ENCODE measurements at regions not wholly inside any gene's neighbourhood (a gene's known extent, or its start where the extent isn't known, plus 50 kb on each side); places are given as distances from the start of the nearest gene placed in this dataset.

GRCh38 chr13:26838821-26839220 is 78.2 kb upstream of the GPR12 start:
- no peak for TF ChIP-seq CTCF (IDR thresholded peaks at IDR 0.05; ENCODE audit: unreplicated experiment)
- no peaks in the 10 kb centered on the region for H3K4me1 Mint-ChIP-seq (ENCODE audit: low read depth, unreplicated experiment)
- intact Hi-C loops (cut with micrococcal nuclease; ENCODE audit: unreplicated experiment), result no loop called here
- CTCF ChIA-PET, result no interaction called here
- H3K27me3 Mint-ChIP-seq (ENCODE audit: unreplicated experiment), result peaks cover 75% of the 10 kb centered on the region
- no peak for DNase-seq
- H3K9me3 Mint-ChIP-seq (ENCODE audit: low read depth, unreplicated experiment), result no peaks in the 10 kb centered on the region
- H3K36me3 Mint-ChIP-seq (ENCODE audit: insufficient read depth, unreplicated experiment), result no peaks in the 10 kb centered on the region
- H3K4me3 Mint-ChIP-seq (ENCODE audit: low read depth, unreplicated experiment), result no peak overlapping the region
- no peak overlapping the region for H3K27ac Mint-ChIP-seq (ENCODE audit: unreplicated experiment)
- no TSS peak for BruUV-seq (replicated peaks)

- TF ChIP-seq CTCF (IDR thresholded peaks at IDR 0.05; ENCODE audit: unreplicated experiment), result no peak
- no peaks in the 10 kb centered on the region for H3K4me1 Mint-ChIP-seq (ENCODE audit: low read depth, unreplicated experiment)
- no peak overlapping the region for H3K27ac Mint-ChIP-seq (ENCODE audit: unreplicated experiment)
- H3K36me3 Mint-ChIP-seq (ENCODE audit: insufficient read depth, unreplicated experiment), result no peaks in the 10 kb centered on the region
- intact Hi-C loops (cut with micrococcal nuclease; ENCODE audit: unreplicated experiment), result no loop called here
- no peak overlapping the region for H3K4me3 Mint-ChIP-seq (ENCODE audit: low read depth, unreplicated experiment)
- H3K27me3 Mint-ChIP-seq (ENCODE audit: unreplicated experiment), result peaks cover 75% of the 10 kb centered on the region
- H3K9me3 Mint-ChIP-seq (ENCODE audit: low read depth, unreplicated experiment), result no peaks in the 10 kb centered on the region
- no TSS peak for BruUV-seq (replicated peaks)
- DNase-seq, result peak; percentile 11
- CTCF ChIA-PET, result no interaction called here
Measured at GRCh38 chr13:26837997-26838396, 77.4 kb upstream of the GPR12 start.

GRCh38 chr13:26837102-26837501 is 76.5 kb upstream of the GPR12 start:
- DNase-seq, result no peak
- TF ChIP-seq CTCF (IDR thresholded peaks at IDR 0.05; ENCODE audit: unreplicated experiment), result no peak
- Mint-ChIP-seq H3K27ac (ENCODE audit: unreplicated experiment) (no peak overlapping the region), H3K27me3 (ENCODE audit: unreplicated experiment) (peaks cover 80% of the 10 kb centered on the region), H3K4me1 (ENCODE audit: low read depth, unreplicated experiment) (no peaks in the 10 kb centered on the region), H3K4me3 (ENCODE audit: low read depth, unreplicated experiment) (no peak overlapping the region), H3K9me3 (ENCODE audit: low read depth, unreplicated experiment) (no peaks in the 10 kb centered on the region), H3K36me3 (ENCODE audit: insufficient read depth, unreplicated experiment) (no peaks in the 10 kb centered on the region)
- no TSS peak for BruUV-seq (replicated peaks)
- CTCF ChIA-PET, result no interaction called here
- intact Hi-C loops (cut with micrococcal nuclease; ENCODE audit: unreplicated experiment), result no loop called here

- H3K27me3 Mint-ChIP-seq (ENCODE audit: unreplicated experiment), result peaks cover 80% of the 10 kb centered on the region
- BruUV-seq (replicated peaks), result no TSS peak
Measured at GRCh38 chr13:26836626-26837025, 76.0 kb upstream of the GPR12 start.

More at GRCh38 chr13:26836626-26837025, 76.0 kb upstream of the GPR12 start:
- CTCF ChIA-PET, result no interaction called here
- Mint-ChIP-seq H3K36me3 (ENCODE audit: insufficient read depth, unreplicated experiment) (no peaks in the 10 kb centered on the region), H3K4me1 (ENCODE audit: low read depth, unreplicated experiment) (no peaks in the 10 kb centered on the region), H3K9me3 (ENCODE audit: low read depth, unreplicated experiment) (no peaks in the 10 kb centered on the region), H3K27ac (ENCODE audit: unreplicated experiment) (no peak overlapping the region), H3K4me3 (ENCODE audit: low read depth, unreplicated experiment) (no peak overlapping the region)
- DNase-seq, result no peak
- TF ChIP-seq CTCF (IDR thresholded peaks at IDR 0.05; ENCODE audit: unreplicated experiment), result no peak
- intact Hi-C loops (cut with micrococcal nuclease; ENCODE audit: unreplicated experiment), result no loop called here

Data from Calu3 (cell line).